ACC112 (cell line): ENCODE measurements at regions not wholly inside any gene's neighbourhood (a gene's known extent, or its start where the extent isn't known, plus 50 kb on each side); places are given as distances from the start of the nearest gene placed in this dataset.

Source experiments
- H2AFZ ChIP-seq: fragments of 200-600 bp; sonication (generic); one replicate; pipeline ENCODE4 v1.6.0; 2017; ENCODE audit warnings: antibody characterized with exemption, low read length; ENCODE audit not compliant: unreplicated experiment
- H3K27ac ChIP-seq: fragments of 200-600 bp; sonication (generic); 2 replicates; pipeline ENCODE4 v1.5.1; 2014; ENCODE audit warnings: low read depth, mild to moderate bottlenecking, antibody characterized with exemption, low read length, moderate library complexity
- H3K27me3 ChIP-seq: fragments of 200-600 bp; sonication (generic); 2 replicates; pipeline ENCODE4 v1.6.1; 2014; ENCODE audit warnings: mild to moderate bottlenecking, antibody characterized with exemption, low read length, moderate library complexity, mixed read lengths; ENCODE audit not compliant: insufficient read depth
- H3K36me3 ChIP-seq: fragments of 200-600 bp; sonication (generic); 2 replicates; pipeline ENCODE4 v1.6.1; 2016; ENCODE audit warnings: mild to moderate bottlenecking, antibody characterized with exemption, low read length, moderate library complexity, mixed read lengths; ENCODE audit not compliant: insufficient read depth
- H3K4me1 ChIP-seq: fragments of 200-600 bp; sonication (generic); one replicate; pipeline ENCODE4 v1.6.1; 2016; ENCODE audit warnings: low read length, mixed read lengths; ENCODE audit not compliant: insufficient read depth, unreplicated experiment, control insufficient read depth
- H3K4me3 ChIP-seq: fragments of 200-600 bp; sonication (generic); 2 replicates; pipeline ENCODE4 v1.5.1; 2014; ENCODE audit warnings: mild to moderate bottlenecking, low read depth, low read length
- H3K79me2 ChIP-seq: fragments of 200-600 bp; sonication (generic); one replicate; pipeline ENCODE4 v1.6.0; 2016; ENCODE audit warnings: low read length; ENCODE audit not compliant: control insufficient read depth, unreplicated experiment, insufficient read depth

GRCh38 chrX:10099411-10099810 lies 57.4 kb upstream of the CLCN4 start:
- peaks cover 23% of the 10 kb centered on the region; the same call in 1 of the 2 replicates for H3K36me3 ChIP-seq
- no peaks in the 10 kb centered on the region for H3K27me3 ChIP-seq
- peaks cover 2% of the 10 kb centered on the region for H3K79me2 ChIP-seq
- no peak overlapping the region for H2AFZ ChIP-seq
- H3K4me3 ChIP-seq: peak overlapping the region; percentile 77
- H3K4me1 ChIP-seq: peaks cover 26% of the 10 kb centered on the region
- peak overlapping the region; percentile 86 for H3K27ac ChIP-seq

DNA sequence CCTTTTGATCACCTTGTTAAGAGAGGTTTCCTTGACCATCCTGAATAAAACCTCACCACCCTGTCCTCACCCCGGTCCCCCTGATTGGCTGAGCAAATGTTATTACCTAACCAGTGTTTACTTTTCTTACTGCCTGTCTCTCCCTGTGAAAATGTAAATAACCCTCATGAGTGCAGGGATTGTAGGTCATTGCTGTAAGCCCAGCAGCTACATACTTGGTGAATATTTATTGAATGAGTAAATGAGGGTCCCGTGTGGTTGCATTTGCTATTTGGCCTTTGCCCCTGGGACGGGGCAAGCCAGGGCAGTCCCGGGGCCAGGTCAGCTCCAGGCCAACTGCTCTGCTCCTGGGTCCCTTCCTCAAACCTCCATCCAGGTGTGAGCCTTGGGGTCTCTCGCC lies 55.5 kb upstream of the CLCN4 start:
- no peaks in the 10 kb centered on the region for H3K27me3 ChIP-seq
- no peak overlapping the region for H3K27ac ChIP-seq
- H3K4me3 ChIP-seq: no peak overlapping the region
- H3K36me3 ChIP-seq: peaks cover 23% of the 10 kb centered on the region; the same call in 1 of the 2 replicates
- peaks cover 26% of the 10 kb centered on the region for H3K4me1 ChIP-seq
- H2AFZ ChIP-seq: no peak overlapping the region
- peaks cover 2% of the 10 kb centered on the region for H3K79me2 ChIP-seq

DNA sequence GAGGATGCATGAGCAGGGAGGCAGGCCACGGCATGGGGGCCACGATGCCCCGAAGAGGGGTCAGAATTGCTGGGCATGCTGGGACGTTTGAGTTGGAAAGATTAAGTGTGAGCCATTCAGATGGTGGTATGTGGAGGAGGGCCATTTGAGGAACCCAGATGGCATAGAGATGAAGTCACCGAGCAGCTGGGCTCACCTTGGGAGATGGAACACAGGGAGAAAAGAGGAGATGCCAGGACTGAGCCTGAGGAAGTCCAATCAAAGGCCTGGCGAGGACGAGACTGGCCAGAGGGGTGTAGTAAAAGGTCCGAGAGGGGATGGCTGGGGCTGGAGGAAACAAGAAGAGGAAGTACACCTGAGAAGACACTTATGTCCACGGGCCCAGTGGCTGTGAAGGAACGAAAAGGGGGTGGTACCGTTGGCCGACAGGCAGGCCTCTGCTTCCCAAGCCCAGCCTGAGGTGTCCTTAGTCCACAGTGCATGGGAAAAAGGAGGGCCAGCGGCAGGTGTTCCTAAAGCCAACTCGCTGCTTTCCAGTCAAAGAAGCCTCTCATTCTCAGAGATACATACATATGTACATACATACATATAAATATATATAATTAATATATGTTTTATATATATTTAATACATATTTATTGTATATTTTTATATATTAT lies 54.6 kb upstream of the CLCN4 start:
- Histone ChIP-seq H3K27ac (peak overlapping the region; percentile 97; the same call in 1 of the 2 replicates), H3K4me1 (peaks cover 25% of the 10 kb centered on the region), H3K79me2 (peaks cover 2% of the 10 kb centered on the region)

GRCh38 chrX:10103023-10103422 lies 53.8 kb upstream of the CLCN4 start:
- Histone ChIP-seq H3K36me3 (peaks cover 23% of the 10 kb centered on the region; the same call in 1 of the 2 replicates), H2AFZ (no peak overlapping the region), H3K27me3 (no peaks in the 10 kb centered on the region), H3K27ac (peak overlapping the region; percentile 97), H3K4me1 (peaks cover 20% of the 10 kb centered on the region), H3K79me2 (no peaks in the 10 kb centered on the region), H3K4me3 (no peak overlapping the region)

More for the DNA sequence above, 54.6 kb upstream of the CLCN4 start:
- Histone ChIP-seq H2AFZ (no peak overlapping the region), H3K4me3 (no peak overlapping the region), H3K36me3 (peaks cover 23% of the 10 kb centered on the region; the same call in 1 of the 2 replicates), H3K27me3 (no peaks in the 10 kb centered on the region)

- H3K36me3 ChIP-seq: peaks cover 15% of the 10 kb centered on the region; the same call in 1 of the 2 replicates
- H3K27ac ChIP-seq: no peak overlapping the region
- H3K79me2 ChIP-seq: no peaks in the 10 kb centered on the region
- H3K4me1 ChIP-seq: peaks cover 8% of the 10 kb centered on the region
- no peak overlapping the region for H3K4me3 ChIP-seq
- H2AFZ ChIP-seq: no peak overlapping the region
- H3K27me3 ChIP-seq: no peaks in the 10 kb centered on the region
Measured at GRCh38 chrX:10104958-10105658, 51.7 kb upstream of the CLCN4 start.

DNA sequence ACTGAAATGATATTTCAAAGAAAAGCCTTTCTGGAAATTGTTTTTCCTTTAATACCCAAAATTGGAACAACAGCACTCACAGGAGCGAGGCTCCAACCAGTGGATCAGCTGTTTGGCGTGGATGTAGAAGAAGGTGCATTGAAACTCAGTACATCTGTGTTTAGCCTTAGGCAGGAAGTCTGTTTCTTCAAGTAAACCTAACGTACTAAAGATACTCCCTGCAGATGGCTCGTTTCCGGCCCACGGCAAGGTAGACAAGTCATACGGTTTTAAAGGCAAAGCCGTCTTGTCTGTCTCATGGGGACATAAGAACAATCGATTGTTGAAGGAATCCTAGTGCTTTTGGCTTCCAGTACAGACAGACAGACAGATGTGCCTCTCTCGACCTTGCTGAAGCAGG lies 50.0 kb upstream of the CLCN4 start:
- Histone ChIP-seq H3K4me3 (no peak overlapping the region), H3K79me2 (no peaks in the 10 kb centered on the region), H3K27me3 (no peaks in the 10 kb centered on the region), H3K4me1 (peaks cover 5% of the 10 kb centered on the region), H3K36me3 (peaks cover 9% of the 10 kb centered on the region; the same call in 1 of the 2 replicates), H2AFZ (no peak overlapping the region), H3K27ac (no peak overlapping the region)
